ENCODE measurements at regions not wholly inside any gene's neighbourhood (a gene's known extent, or its start where the extent isn't known, plus 50 kb on each side); places are given as distances from the start of the nearest gene placed in this dataset.

DNA sequence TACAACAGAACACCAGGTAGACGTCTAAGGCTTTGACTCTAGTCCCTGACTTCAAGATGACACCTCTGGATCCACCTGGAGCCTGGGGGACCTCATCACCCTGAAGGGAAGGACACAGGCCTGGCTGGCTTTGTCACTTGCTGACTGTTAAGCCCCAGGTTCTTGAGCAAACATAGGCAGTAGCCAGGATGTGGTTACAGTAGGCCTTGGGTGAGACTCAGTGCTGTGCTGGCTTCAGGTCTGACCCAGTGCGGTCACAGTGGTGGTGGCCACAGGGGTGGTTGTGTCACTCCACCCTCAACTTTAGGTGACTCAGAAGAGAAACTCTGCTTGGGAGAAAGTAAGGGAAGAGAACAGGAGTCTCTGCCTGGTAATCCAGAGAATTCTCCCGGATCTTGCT is 497.8 kb downstream of the UQCRFS1 start:
- DNase-seq (ENCODE audit: low read depth in 1 of 2, low spot score in 1 of 2) (no peak), FAIRE-seq (no peak), ATAC-seq (no peak)
- Histone ChIP-seq H3K9me3 (peaks cover 5% of the 10 kb centered on the region; the same call in 1 of the 3 replicates), H3K27ac (no peak overlapping the region), H3K4me3 (no peak overlapping the region), H3K4me2 (no peak overlapping the region), H3K4me1 (no peaks in the 10 kb centered on the region)
- WGBS (ENCODE audit: missing lambda C conversion rate), result 27% methylated on average over 3 of the region's 3 CpGs
- ChIA-PET CTCF (interaction anchor here (0.8 kb wide), 1 partner anchor 1951 kb away, joined by 3 read pairs; no protein-coding TSS in a partner anchor), POLR2A (no interaction called here)
- no peak for TF ChIP-seq CHD2 (IDR thresholded peaks at IDR 0.05; ENCODE audit: low read length, partially characterized antibody)
- TF ChIP-seq NR3C1 (IDR thresholded peaks at IDR 0.05), result no peak
- TF ChIP-seq HES2 (IDR thresholded peaks at IDR 0.05), result no peak
- no peak for TF ChIP-seq SREBF2 (IDR thresholded peaks at IDR 0.05)
- no peak for TF ChIP-seq RNF2 (IDR thresholded peaks at IDR 0.05; ENCODE audit: borderline replicate concordance, low read depth)
- no peak for TF ChIP-seq CBX8 (IDR thresholded peaks at IDR 0.05)
- no peak for TF ChIP-seq ZNF302 (CRISPR knock-in tag; IDR thresholded peaks at IDR 0.05)
- no peak for TF ChIP-seq HOXB5 (CRISPR knock-in tag; IDR thresholded peaks at IDR 0.05)

DNA sequence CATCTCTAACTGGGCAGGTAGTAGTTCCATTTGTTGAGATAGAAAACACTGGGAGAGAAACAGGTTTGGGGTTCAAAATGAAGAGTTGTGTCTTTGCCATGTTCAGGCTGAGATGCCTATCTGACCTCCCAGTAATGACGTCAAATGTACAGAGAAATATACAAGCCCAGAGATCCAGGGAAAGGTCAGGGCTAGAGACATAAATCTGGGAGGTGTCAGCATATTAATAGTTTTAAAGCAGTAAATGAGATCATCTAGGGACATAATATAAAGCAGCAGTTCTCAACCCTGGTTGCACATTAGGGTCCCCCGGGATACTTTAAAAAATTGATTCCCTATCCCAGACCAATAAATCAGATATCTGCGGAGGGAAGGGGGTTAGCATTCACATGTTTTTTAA is 501.5 kb downstream of the UQCRFS1 start:
- Histone ChIP-seq H3K9me3 (0 out of 3 replicates have a peak, but pooled peaks cover 5% of the 10 kb centered on the region), H3K27ac (no peak overlapping the region), H3K4me3 (no peak overlapping the region), H3K4me1 (no peaks in the 10 kb centered on the region), H3K4me2 (no peak overlapping the region)
- FAIRE-seq, result peak; percentile 73
- POLR2A ChIA-PET, result no interaction called here
- no peak for DNase-seq (ENCODE audit: low read depth in 1 of 2, low spot score in 1 of 2)
- TF ChIP-seq JUNB (IDR thresholded peaks at IDR 0.05) (no peak), PBX3 (IDR thresholded peaks at IDR 0.05) (no peak), MYC (IDR thresholded peaks at IDR 0.05; ENCODE audit: borderline replicate concordance, low read length) (no peak), TP53 (CRISPR knock-in tag; IDR thresholded peaks at IDR 0.05) (no peak), CEBPB (IDR thresholded peaks at IDR 0.05) (no peak), EHMT2 (IDR thresholded peaks at IDR 0.05; ENCODE audit: low read depth) (no peak), JUN (IDR thresholded peaks at IDR 0.05) (no peak), CBX8 (IDR thresholded peaks at IDR 0.05) (no peak), RCOR1 (IDR thresholded peaks at IDR 0.05; ENCODE audit: low read depth, low read length) (no peak), REST (IDR thresholded peaks at IDR 0.05) (no peak), HMGXB4 (CRISPR knock-in tag; IDR thresholded peaks at IDR 0.05; ENCODE audit: borderline replicate concordance) (no peak), ESRRA (IDR thresholded peaks at IDR 0.05; ENCODE audit: borderline replicate concordance, low read length) (no peak), BHLHE40 (IDR thresholded peaks at IDR 0.05; ENCODE audit: low read depth, low read length) (no peak), CBX2 (IDR thresholded peaks at IDR 0.05; ENCODE audit: borderline replicate concordance, low read depth) (no peak), PHF8 (IDR thresholded peaks at IDR 0.05; ENCODE audit: borderline replicate concordance, low read depth) (no peak), RNF2 (IDR thresholded peaks at IDR 0.05; ENCODE audit: borderline replicate concordance, low read depth) (no peak), POLR2AphosphoS2 (conservative IDR thresholded peaks at IDR 0.05; ENCODE audit: low read length) (no peak)
- TF ChIP-seq, protein P1, sequence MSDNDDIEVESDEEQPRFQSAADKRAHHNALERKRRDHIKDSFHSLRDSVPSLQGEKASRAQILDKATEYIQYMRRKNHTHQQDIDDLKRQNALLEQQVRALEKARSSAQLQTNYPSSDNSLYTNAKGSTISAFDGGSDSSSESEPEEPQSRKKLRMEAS (IDR thresholded peaks at IDR 0.05), result no peak
- TF ChIP-seq, protein P2, sequence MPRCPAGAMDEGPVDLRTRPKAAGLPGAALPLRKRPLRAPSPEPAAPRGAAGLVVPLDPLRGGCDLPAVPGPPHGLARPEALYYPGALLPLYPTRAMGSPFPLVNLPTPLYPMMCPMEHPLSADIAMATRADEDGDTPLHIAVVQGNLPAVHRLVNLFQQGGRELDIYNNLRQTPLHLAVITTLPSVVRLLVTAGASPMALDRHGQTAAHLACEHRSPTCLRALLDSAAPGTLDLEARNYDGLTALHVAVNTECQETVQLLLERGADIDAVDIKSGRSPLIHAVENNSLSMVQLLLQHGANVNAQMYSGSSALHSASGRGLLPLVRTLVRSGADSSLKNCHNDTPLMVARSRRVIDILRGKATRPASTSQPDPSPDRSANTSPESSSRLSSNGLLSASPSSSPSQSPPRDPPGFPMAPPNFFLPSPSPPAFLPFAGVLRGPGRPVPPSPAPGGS (IDR thresholded peaks at IDR 0.05), result no peak
- 42% methylated on average over 3 of the region's 3 CpGs for WGBS (ENCODE audit: missing lambda C conversion rate)
- no peak for ATAC-seq
- CTCF ChIA-PET, result interaction anchor here (0.6 to 3.2 kb wide), 10 partner anchors 8 to 1958 kb away, joined by 3 to 13 read pairs (median 4); no protein-coding TSS in a partner anchor

Measured in A549 (cell line).